ENCODE measurements at regions not wholly inside any gene's neighbourhood (a gene's known extent, or its start where the extent isn't known, plus 50 kb on each side); places are given as distances from the start of the nearest gene placed in this dataset.

DNA sequence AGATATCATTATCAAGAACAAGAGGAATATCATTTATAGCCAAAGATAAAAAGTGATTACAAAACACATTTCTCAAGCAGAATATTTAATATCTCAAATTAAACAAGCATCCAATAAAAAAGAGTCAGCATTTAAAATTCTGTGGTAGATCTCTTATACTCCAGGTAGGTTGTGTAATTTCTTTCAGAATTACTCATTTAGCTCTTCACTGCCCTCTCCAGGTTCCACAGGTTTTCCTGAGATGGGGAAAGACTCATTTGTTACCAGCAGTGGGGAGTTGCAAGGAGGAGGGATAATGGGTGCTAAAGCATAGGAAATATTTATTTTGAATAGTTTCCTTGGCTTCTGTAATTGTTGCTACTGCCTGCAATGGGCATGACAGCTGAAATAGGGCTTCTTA lies 83.1 kb upstream of the RASGRP1 start:
- no peak for DNase-seq (ENCODE audit: low spot score)

DNA sequence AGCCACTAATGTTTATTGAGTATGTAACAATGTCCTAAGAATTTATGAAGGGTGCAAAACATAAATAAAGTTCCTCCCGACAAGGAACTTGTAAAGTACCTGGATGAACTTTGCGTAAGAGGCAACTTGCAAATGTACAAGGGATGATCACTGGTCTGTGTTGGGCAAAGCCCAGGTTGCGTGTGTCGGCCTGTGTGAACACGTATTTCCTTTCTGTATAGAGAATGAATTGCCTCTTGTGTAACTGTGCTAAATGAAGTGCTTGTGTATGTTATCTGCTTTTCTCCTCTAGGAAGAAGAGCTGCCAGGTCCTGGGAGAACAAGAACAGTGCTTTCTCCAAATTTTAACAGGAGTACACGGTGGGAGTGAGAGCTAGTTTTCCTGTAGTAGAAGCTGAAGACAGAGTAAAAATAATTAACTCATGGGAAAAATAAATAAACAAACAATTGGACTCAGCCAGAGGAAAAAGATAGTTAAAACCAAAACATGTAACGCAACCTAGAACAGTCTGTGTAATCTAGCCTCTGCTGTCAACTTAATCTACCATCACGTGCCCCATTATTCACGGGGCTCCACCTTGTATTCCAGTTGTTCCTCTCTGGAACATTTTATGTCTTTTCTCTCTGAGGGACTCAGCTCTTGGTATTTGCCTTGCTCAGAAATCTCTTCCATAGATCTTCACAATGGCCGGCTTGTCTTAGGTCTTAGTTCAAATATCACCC lies 83.7 kb upstream of the RASGRP1 start:
- DNase-seq (ENCODE audit: low spot score): no peak

DNA sequence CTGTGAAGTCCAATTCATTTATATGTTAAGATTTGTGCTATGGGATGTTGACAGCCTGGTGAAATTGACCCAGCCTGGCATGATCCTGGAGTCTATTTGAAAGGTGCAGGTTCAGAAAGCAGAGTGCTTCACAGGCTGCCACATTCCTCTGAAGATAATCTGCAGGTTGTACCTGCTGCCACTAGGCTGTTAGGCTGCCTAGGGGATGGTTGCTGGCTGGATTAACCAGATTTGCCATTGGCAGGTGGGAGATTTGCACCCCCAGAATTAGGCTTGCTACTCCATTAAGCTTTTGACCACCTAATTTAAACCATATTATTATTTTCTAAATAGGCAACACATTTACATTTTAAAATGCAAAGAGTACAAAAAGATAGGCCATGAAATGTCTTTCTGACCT lies 85.8 kb upstream of the RASGRP1 start:
- no peak for DNase-seq (ENCODE audit: low spot score)

DNA sequence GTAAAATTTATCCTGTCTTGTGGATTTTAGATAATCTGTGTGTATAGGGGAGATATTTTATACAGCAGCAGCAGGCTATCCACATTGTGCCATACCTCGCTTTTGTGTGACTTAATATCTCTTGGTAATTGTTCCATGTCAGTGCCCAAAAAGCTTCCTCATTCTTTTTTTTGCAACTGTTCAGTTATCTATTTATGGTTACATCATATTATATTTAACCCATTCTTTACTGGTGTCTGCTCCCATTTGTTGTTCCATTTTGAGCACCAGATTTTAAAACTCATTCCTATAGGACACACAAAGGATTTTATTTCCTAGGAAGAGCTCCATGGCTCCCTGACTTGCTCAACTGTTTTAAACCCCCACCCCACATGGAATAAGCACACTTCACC lies 86.3 kb upstream of the RASGRP1 start:
- DNase-seq (ENCODE audit: low spot score): no peak

DNA sequence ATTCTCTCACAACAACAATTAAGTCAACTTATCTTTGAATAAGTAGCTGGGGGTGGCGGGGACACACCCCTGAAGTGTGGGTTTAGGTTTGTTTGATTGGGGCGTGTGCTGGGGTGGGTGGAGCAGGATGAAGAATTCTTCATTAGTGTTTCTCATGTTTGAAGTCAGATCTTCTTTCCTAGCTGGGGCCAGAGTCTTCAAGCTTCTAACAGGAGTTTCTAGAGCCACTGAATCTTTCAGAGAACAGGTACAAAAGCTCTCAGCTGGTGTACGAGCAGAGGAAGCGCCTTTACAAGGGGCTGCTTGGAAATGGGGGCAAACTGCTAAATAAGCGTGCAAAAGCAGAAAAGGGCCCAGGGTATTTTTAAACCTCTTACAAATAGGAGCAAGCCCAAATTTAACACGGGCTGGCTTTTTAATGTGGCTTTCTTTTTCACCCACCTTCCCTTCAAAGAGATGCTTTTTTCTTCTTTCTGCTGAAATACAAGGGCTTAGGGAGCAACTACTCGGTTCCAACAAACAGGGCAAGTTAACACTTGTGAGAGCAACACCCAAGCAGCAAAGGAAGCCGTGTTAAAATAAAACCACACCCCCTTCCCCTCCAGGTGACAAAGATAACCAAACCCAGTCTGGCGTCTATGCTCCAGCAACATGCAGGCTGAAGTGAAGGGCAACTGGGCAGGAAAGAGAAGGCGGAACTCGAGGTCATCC lies 86.9 kb upstream of the RASGRP1 start:
- DNase-seq (ENCODE audit: low spot score): no peak

DNA sequence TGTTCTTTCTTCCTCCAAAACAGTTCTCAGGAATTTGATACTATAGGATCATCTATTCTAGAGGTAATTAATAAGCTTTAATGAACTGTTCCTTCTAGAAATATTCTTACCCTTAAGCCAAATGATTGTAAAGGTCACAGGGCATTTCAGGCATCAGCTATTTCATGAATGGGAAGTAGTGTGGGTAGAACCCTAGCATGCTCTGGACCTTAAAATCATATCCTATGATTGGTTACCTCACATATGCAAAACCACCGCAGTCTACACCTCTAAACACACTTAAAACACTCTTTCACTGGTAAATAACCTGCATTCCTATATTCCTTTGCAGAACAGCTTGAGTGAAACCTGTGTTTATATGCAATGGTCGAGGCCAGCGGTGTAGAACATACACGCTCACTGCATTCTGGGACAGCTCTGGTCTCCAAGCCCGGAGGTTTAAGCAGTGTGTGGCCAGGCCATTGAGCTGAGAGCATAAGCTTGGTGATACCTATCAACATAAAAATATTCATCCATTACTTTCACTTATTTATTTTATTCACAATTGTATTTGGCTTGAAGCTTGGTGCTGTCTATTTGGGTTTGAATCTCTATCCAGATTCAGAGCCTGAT lies 87.7 kb upstream of the RASGRP1 start:
- DNase-seq (ENCODE audit: low spot score): no peak

DNA sequence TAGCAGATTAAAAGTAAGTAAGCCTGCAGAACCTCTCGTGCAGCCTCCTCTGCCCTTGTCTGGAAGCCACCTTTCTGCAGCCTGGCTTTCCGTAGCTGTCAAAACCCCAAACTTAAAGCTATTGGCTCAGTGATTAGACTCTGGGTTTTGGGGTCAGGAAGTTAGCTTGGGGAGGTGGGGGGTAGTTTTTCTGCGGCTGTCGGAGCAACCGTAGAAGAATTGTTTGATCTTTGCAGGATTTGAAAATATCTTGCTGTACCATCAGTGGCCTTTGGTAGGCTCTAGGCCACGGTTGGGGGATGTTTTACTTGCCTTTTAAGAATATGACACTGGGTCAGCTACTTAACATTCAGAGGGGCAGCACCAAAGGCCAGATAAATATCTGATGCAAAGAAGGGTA lies 88.4 kb upstream of the RASGRP1 start:
- no peak for DNase-seq (ENCODE audit: low spot score)

DNA sequence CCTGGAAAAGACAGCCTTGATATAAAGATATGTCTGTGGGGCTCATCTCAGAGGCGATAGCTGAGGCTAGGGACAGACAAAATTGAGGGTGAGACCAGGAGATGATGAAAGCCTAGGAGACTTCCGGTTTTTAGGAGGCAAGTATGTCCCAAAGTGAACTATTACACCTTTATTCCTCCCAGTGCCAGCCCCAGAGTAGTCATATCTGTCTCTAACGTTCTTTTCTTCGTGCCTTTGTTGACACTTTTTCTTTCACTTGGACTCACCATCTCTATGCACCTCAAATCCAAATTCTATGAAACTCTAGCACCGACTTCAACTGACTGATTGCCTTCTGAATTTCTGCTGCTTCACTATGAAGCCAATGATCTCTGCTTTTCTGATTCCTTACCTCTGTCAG lies 93.8 kb upstream of the RASGRP1 start:
- DNase-seq (ENCODE audit: low spot score): no peak

DNA sequence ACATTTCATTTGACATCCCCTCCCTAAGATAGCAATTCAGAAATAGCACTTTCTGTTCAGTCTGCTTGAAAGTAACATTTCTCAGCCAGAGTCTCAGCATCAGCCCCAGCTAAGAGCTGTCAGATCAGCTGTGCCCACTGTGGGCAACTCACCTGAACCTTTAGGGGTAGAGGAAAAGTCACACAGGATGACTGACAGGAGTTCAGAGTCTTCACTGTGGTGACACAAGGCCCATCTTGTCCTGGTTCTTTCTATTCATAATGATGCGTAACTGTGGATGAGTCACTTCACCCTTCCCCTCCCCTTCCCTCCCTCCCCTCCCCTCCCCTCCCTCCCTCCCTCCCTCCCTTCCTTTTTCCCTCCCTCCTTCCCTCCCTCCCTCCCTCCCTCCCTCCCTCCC lies 96.1 kb upstream of the RASGRP1 start:
- no peak for DNase-seq (ENCODE audit: low spot score)

DNA sequence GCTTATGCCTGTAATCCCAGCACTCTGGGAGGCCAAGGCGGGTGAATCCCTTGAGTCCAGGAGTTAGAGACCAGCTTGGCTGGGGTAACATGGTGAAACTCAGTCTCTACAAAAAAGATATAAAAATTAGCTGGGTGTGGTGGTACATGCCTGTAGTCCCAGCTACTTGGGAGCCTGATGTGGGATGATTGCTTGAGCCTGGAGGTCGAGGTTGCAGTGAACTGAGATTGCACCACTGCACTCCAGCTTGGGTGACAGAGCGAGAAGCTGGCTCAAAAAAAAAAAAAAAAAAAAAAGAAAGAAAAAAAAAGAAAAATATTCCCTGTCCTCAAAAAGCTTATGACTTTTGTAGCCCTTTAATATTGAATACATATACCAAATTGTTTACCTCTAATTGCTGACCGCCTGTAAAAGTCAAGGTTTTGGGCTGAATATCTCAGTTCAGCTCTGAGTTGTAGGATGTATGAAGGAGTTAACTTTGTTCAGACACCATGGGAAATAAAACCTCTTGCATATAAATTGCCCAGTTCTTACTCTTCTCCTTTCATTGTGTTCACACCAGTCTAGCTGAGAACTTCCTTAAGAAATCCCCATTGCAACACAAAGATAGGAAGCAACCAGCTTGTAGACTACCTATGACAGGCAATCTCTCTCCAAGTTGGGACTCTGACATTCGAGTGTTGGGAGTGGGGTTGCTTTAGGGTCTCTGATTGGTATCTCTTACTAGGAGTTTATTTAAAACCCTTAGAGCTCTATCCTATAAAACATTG lies 97.6 kb upstream of the RASGRP1 start:
- no peak for DNase-seq (ENCODE audit: low spot score)

DNA sequence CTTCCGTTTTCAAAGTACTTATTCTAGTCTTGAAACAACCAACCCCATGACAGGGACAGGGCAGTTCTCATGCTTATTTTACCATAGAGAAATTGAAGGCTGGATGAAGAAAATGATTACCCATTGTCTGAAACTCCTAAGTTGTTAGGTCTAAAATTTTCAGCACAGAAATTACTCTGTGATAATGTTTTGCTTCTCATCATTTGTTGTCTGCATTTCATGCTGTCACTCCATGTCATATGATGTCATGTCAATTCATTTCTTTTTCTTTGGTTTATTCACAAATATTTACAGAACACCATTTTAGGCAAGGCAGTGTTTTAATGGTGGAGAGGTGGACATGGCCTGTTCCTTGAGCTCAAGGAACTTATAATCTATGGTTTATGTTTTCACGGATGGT lies 98.2 kb upstream of the RASGRP1 start:
- no peak for DNase-seq (ENCODE audit: low spot score)

DNA sequence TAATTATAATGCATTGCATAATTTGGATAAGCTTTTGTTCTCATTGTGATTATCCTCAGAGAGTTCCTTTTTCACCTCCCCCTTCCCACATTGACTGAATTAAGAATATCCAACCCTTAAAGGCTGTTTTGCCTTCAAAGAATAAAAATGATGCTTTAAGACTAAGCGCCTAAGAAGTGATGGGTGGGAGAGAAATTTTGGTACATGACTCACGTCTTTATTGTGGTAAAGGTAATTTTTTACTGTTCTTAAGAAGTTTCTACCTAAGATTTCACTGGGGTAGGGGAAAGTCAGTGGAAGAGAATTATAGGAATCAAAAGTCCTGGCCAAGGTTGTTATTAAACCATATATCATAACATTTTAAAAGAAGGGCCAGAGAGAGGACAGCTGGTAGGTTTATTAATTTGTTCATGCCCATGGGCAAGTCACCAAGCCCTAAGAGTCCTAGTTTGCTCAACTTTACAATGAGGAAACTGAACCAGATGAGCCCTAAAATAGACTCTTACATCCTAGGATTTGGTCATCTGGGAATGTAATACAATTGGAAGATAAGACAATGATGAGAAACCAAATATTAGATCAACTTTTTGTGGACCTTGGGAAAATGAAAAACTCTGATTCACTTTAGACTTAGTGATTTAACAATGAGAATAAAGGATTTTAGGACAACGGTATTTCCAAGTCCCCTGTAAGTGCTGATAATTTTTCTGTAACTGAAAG lies 101.1 kb upstream of the RASGRP1 start:
- no peak for DNase-seq (ENCODE audit: low spot score)

DNA sequence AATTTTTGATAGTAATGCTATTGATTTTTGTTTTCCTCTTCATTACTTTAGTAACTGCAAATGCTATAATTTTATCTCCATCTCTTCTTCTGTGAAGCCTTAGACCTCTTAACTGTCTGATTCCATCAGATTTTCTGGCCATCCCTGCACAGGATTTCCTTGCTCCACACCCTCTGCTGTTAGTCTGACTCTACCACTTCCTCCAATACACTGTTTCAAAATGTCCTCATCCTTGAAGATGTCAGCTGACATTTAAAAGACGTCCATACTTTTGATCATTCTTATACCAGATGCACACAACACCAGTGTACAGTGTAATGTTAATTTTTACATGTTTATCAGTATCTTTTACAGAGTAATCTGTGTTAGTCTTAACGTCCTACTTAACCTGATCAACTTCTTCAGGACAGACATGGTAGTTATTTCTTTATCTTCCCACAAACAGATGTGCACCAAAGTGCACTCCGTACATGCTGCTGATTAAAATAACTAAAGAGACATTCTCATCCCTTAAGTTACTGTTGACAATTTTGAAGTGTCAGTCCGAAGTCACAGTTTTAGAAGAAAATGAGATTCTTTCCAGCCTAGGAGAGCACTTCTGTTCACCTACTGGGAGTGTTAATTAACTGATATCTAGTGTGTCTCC lies 102.4 kb upstream of the RASGRP1 start:
- no peak for DNase-seq (ENCODE audit: low spot score)

DNA sequence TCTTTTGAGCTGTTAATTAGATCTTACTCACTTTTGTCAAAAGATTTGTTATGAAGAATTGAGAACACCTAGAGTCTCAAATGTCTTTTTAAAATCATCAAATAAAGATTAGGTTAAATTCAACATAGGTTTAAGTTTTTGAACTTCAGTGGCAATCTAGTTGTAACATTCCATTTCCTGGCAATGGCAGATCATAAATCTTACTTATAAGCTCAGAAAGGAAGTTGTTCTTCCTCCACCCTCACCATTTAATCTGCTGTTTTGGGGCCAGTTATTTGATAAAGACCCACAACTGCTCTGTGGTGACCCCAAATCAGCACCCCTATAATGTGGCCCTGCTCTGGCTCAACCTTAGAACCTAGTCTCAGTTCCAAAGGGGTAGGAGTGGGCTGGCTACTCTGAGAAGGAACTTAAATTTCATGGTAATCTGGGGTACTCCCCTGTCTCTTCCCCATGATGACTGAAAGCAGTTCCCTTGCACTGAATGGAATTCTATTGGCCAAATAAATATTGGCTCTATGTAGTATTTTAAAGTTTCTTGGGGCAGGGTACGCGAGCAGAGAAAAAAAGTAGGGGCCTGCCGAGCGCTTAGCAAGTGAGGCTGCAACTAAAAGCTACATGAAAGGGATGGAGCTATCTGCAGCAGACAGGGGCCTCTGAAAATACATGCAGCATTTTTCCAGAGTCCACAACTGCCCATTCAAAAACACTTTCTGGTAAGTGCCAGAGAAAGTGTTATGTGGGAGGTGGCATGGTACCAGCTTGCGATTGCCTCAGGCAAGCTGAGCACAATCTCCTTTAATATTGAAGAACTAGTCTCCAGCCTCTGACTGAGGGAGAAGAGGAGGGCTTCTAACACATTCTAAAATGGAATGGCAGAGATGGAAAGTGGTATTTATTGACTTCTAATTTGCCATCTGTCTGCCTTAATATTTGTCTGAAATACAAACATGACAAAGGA lies 103.6 kb upstream of the RASGRP1 start:
- no peak for DNase-seq (ENCODE audit: low spot score)

DNA sequence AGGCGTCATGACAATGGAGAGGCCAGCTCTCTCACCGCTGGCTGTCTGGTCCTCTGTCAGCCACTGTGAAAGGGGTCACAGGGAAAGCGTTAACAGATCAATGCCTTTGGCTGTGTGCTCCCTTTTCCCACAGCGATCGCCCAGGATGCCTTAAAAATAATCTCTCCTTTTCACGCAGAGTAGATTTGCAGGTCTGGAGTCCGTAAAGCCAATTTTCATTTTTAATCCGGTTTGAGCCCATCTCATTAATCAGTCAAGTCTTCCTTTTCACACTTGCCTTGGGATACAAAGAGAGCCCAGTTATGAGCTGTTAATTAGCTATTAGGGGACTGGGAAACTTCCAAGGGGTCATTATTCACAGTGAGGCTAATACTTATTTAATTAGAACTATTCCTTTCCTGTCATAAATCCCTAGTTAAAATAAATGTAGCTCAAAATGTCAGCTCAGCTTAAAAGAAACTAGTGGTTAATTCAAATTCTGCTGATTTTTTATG lies 104.3 kb upstream of the RASGRP1 start:
- DNase-seq (ENCODE audit: low spot score): no peak

DNA sequence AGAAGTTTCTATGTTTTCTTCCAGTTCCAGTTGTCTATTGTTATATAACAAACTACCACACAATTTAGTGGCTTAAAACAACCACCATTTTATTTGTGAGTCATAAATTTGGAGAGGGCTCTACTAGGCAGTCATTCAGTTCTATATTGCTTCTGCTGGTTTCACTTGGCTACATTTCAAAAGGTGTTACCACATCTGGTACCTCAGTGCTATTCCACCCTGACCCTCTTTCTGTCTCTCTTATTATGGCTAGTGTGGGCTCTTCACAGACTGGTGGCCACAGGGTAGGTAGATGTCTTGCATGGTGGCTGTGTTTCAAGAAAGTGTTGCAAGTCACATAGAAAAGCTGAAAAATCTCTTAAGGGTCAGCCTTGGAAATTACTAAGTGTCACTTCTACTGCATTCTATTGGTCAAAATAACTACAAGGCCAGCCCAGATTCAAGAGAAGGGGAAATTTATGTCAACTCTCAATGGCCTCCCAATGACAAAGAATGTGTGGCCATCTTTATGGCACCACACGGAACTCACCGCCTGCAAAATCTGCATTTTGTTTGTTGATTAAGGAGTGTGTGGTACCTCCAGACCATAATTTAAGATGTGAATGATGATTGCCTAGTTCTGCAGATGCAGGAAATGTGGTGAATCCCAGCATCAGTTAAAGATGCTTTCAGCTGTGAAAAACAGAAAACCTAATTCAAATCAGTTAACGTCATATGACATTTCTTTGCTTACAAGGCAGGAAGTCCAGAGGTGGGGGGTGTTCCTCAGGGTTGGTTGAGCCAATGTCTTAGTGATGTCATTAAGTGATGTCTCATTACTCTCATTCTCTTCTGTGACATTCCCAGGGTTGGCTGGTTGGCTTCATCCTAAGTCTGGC lies 105.8 kb upstream of the RASGRP1 start:
- DNase-seq (ENCODE audit: low spot score): no peak

DNA sequence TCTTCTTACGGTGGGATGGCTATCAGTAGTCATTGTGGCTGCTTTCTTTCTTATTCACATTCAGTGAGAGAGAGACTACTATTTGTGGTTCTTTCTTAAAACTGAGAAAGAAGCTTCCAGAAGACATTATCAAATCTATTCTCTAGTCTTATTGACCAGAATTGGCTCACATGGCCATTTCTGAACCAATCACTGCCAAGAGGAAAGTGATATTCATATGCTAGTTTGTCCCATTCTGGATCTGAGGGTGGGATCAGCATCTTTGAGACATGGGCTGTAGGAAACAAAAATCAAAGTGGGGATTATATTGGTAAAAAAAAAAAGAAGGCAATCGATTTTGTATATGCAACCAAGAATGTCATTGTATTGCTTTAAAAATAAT lies 106.4 kb upstream of the RASGRP1 start:
- no peak for DNase-seq (ENCODE audit: low spot score)

DNA sequence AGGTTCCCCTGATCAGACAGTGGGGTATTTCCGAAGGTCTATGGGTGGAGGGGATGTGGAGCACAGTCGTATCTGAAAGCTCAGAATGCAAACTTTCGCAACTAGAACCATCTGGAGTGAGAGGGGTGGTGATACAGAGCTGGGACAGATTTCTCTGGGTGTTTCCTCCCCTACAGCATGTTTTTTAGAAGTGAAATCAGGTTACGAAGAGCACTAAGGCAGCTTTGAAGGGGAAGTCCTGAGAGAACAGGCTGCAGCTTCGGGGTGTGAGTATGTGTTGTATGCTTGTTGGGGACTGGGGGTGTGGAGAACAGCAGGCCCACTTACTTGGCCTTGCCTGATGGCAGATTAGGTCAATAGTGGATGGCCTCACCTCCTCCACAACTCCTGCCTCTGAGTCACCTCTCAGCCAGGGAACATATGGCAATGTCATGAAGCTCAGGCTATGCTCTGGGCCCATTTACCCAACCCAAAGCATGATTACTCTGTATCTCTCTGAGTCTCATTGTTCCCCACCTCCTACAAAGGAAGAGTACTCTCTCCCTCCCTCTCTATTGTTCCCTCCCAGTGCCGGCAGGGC lies 107.2 kb upstream of the RASGRP1 start:
- DNase-seq (ENCODE audit: low spot score): no peak

DNA sequence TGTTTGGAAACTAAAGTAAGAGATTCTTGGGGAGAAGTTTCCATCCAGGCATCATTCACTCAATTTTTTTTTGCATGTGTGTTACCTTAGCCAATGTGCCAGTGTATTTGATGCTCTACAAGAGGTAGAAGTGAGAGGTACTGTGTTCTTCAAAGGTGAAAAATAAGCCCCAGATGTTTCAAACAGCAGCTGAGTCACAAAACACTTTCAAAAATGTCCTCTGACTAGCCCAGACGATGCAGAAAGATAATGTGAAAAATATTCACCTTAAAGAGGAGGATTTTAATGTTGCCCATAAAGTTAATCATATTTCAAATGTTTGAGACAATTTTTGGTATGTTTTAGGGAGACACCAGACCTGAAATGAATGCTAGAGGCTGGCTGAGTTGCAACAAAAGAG lies 107.7 kb upstream of the RASGRP1 start:
- DNase-seq (ENCODE audit: low spot score): no peak

Measured in ureter (tissue), 1 donor.